IMR-90 (cell line): ENCODE measurements at regions not wholly inside any gene's neighbourhood (a gene's known extent, or its start where the extent isn't known, plus 50 kb on each side); places are given as distances from the start of the nearest gene placed in this dataset.

ENCODE experiments used
- BHLHE40 ChIP-seq: fragments of 150-350 bp; IDR thresholded peaks from 2 replicates; pipeline ENCODE4 v1.6.1; 2016; ENCODE audit warnings: mild to moderate bottlenecking, low read depth, low read length
- CEBPB ChIP-seq: IDR thresholded peaks from 2 replicates; pipeline ENCODE4 v1.6.1; 2012; ENCODE audit warnings: low read depth, low read length, improper control_type of control experiment
- FOS ChIP-seq: fragments of 150-350 bp; IDR thresholded peaks from 2 replicates; pipeline ENCODE4 v1.6.1; 2016; ENCODE audit warnings: low read depth, low read length
- MAFK ChIP-seq: IDR thresholded peaks from 2 replicates; pipeline ENCODE4 v1.6.1; 2012; ENCODE audit warnings: low read depth, low read length, improper control_type of control experiment
- MXI1 ChIP-seq: IDR thresholded peaks from 2 replicates; pipeline ENCODE4 v1.6.1; 2012; ENCODE audit warnings: low read depth, mild to moderate bottlenecking, low read length, moderate library complexity, borderline replicate concordance
- POLR2A ChIP-seq: IDR thresholded peaks from 2 replicates; pipeline ENCODE4 v1.6.1; 2012; ENCODE audit warnings: mild to moderate bottlenecking, low read depth, low read length
- RAD21 ChIP-seq: IDR thresholded peaks from 2 replicates; pipeline ENCODE4 v1.6.1; 2012; ENCODE audit warnings: low read length, improper control_type of control experiment
- RCOR1 ChIP-seq: IDR thresholded peaks from 2 replicates; pipeline ENCODE4 v1.6.1; 2012; ENCODE audit warnings: mild to moderate bottlenecking, low read length, improper control_type of control experiment; ENCODE audit not compliant: insufficient replicate concordance
- SMC3 ChIP-seq: fragments of 150-350 bp; IDR thresholded peaks from 2 replicates; pipeline ENCODE4 v1.6.1; 2016; ENCODE audit warnings: low read depth, mild to moderate bottlenecking, antibody characterized with exemption, low read length, moderate library complexity
- USF2 ChIP-seq: fragments of 150-350 bp; IDR thresholded peaks from 2 replicates; pipeline ENCODE4 v1.6.1; 2017; ENCODE audit warnings: mild to moderate bottlenecking, antibody characterized with exemption, low read length, low read depth
- TF ChIP-seq, protein P1 (sequence below): conservative IDR thresholded peaks from 2 replicates; pipeline ENCODE4 v1.5.1; 2012; ENCODE audit warnings: mild to moderate bottlenecking, low read depth, low read length, improper control_type of control experiment
- TF ChIP-seq, protein P2 (sequence below): fragments of 150-350 bp; IDR thresholded peaks from 2 replicates; pipeline ENCODE4 v1.6.1; 2016; ENCODE audit warnings: low read depth, mild to moderate bottlenecking, low read length, moderate library complexity, borderline replicate concordance

DNA sequence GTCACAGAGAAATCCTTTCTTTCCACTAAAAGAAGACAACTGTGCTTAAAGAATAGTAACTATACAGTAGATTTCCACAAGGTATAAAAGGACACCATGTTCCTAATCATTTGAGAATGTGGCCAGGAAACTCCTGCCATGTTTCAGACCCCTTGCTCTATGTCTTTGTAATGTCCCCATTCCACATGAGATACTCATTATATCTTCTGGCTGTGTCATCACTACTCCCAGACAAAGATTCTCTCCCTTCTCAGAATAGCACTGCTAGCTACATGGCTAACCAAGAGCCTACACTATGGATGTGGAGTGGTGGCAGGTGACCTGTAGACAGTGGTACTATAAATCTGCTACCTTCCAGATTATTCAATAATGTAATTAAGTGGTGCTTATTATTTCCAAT, 218.1 kb upstream of the MCHR2 start:
- TF ChIP-seq, protein P1, sequence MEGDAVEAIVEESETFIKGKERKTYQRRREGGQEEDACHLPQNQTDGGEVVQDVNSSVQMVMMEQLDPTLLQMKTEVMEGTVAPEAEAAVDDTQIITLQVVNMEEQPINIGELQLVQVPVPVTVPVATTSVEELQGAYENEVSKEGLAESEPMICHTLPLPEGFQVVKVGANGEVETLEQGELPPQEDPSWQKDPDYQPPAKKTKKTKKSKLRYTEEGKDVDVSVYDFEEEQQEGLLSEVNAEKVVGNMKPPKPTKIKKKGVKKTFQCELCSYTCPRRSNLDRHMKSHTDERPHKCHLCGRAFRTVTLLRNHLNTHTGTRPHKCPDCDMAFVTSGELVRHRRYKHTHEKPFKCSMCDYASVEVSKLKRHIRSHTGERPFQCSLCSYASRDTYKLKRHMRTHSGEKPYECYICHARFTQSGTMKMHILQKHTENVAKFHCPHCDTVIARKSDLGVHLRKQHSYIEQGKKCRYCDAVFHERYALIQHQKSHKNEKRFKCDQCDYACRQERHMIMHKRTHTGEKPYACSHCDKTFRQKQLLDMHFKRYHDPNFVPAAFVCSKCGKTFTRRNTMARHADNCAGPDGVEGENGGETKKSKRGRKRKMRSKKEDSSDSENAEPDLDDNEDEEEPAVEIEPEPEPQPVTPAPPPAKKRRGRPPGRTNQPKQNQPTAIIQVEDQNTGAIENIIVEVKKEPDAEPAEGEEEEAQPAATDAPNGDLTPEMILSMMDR, result no peak
- TF ChIP-seq, protein P2, sequence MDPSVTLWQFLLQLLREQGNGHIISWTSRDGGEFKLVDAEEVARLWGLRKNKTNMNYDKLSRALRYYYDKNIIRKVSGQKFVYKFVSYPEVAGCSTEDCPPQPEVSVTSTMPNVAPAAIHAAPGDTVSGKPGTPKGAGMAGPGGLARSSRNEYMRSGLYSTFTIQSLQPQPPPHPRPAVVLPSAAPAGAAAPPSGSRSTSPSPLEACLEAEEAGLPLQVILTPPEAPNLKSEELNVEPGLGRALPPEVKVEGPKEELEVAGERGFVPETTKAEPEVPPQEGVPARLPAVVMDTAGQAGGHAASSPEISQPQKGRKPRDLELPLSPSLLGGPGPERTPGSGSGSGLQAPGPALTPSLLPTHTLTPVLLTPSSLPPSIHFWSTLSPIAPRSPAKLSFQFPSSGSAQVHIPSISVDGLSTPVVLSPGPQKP, result no peak
- TF ChIP-seq POLR2A, result no peak
- no peak for TF ChIP-seq BHLHE40
- no peak for TF ChIP-seq MAFK
- TF ChIP-seq CEBPB, result no peak
- TF ChIP-seq RAD21, result no peak
- TF ChIP-seq USF2, result no peak
- TF ChIP-seq MXI1, result no peak
- no peak for TF ChIP-seq FOS
- no peak for TF ChIP-seq RCOR1
- no peak for TF ChIP-seq SMC3
